Common myeloid progenitor, CD34-positive (primary cell): ENCODE measurements at regions not wholly inside any gene's neighbourhood (a gene's known extent, or its start where the extent isn't known, plus 50 kb on each side); places are given as distances from the start of the nearest gene placed in this dataset.
"Not testable (repeated sequence)": the region's sequence is repeated elsewhere in the genome, so short reads cannot be mapped to it uniquely, and the experiment has no call there.

Experiments
- CTCF ChIA-PET: fragments of 350-600 bp; sonication (Branson Sonifier 250); formaldehyde crosslinking; loops from one replicate; lab custom pipeline; 2021; ENCODE audit warnings: antibody characterized with exemption; lab: Charles Lee
- POLR2A ChIA-PET: fragments of 350-600 bp; sonication (Branson Sonifier 250); formaldehyde crosslinking; loops from one replicate; lab custom pipeline; 2021; ENCODE audit warnings: antibody characterized with exemption; lab: Charles Lee
- DNase-seq, 3 donors: peaks; one replicate each; pipeline versions ENCODE4 v3.0.0 to v3.0.0-alpha.2; 2013
- H3K27ac ChIP-seq, 2 experiments: 1 replicate in 1 of 2; 2 replicates in 1 of 2; pipeline ENCODE4 v1.7.0; 2013; ENCODE audit warnings: inconsistent platforms in 2 of 2, low read length in 2 of 2, mild to moderate bottlenecking in 2 of 2, low read depth in 1 of 2, moderate library complexity in 1 of 2; ENCODE audit not compliant: severe bottlenecking in 2 of 2, insufficient read depth in 1 of 2, poor library complexity in 1 of 2
- H3K27me3 ChIP-seq, 5 experiments: replicated peaks in 2 of 5; 1 replicate in 3 of 5; 2 replicates in 2 of 5; pipeline versions ENCODE4 v1.6.1 to v1.7.0; 2013; ENCODE audit warnings: low read length in 4 of 5, mild to moderate bottlenecking in 2 of 5, moderate library complexity in 2 of 5, inconsistent platforms in 1 of 5; ENCODE audit not compliant: insufficient read depth in 5 of 5, control insufficient read depth in 4 of 5
- H3K36me3 ChIP-seq, 4 experiments: 1 replicate in 2 of 4; 2 replicates in 2 of 4; pipeline versions ENCODE4 v1.6.1 to v1.7.0; 2013; ENCODE audit warnings: low read length in 3 of 4, control low read depth in 1 of 4, mild to moderate bottlenecking in 1 of 4; ENCODE audit not compliant: control insufficient read depth in 4 of 4, insufficient read depth in 4 of 4
- H3K4me1 ChIP-seq, 4 experiments: 1 replicate in 3 of 4; 2 replicates in 1 of 4; pipeline versions ENCODE4 v1.6.1 to v1.7.1; 2013; ENCODE audit warnings: low read length in 3 of 4, mild to moderate bottlenecking in 3 of 4, control low read depth in 1 of 4, inconsistent platforms in 1 of 4, moderate library complexity in 1 of 4; ENCODE audit not compliant: control insufficient read depth in 4 of 4, insufficient read depth in 4 of 4; ENCODE audit errors: control extremely low read depth in 1 of 4
- H3K4me3 ChIP-seq, 7 experiments: 1 replicate in 4 of 7; 2 replicates in 3 of 7; pipeline versions ENCODE4 v1.5.1 to v1.7.0; 2013; ENCODE audit warnings: mild to moderate bottlenecking in 7 of 7, low read length in 6 of 7, moderate library complexity in 6 of 7, inconsistent platforms in 2 of 7, low read depth in 2 of 7, control low read depth in 1 of 7; ENCODE audit not compliant: insufficient read depth in 4 of 7, control insufficient read depth in 1 of 7; ENCODE audit errors: extremely low read depth in 1 of 7
- H3K9me3 ChIP-seq, 5 experiments: 1 replicate in 4 of 5; 2 replicates in 1 of 5; pipeline versions ENCODE4 v1.6.1 to v1.7.1; 2013; ENCODE audit warnings: low read length in 4 of 5, mild to moderate bottlenecking in 2 of 5, inconsistent platforms in 1 of 5, low read depth in 1 of 5, moderate library complexity in 1 of 5; ENCODE audit not compliant: control insufficient read depth in 4 of 5, insufficient read depth in 2 of 5; ENCODE audit errors: control extremely low read depth in 1 of 5
- WGBS: methylation state at CpG from one replicate; pipeline ENCODE4 v1.1.5; 2013; ENCODE audit not compliant: insufficient coverage; 5-methylcytosine and 5-hydroxymethylcytosine counted together

DNA sequence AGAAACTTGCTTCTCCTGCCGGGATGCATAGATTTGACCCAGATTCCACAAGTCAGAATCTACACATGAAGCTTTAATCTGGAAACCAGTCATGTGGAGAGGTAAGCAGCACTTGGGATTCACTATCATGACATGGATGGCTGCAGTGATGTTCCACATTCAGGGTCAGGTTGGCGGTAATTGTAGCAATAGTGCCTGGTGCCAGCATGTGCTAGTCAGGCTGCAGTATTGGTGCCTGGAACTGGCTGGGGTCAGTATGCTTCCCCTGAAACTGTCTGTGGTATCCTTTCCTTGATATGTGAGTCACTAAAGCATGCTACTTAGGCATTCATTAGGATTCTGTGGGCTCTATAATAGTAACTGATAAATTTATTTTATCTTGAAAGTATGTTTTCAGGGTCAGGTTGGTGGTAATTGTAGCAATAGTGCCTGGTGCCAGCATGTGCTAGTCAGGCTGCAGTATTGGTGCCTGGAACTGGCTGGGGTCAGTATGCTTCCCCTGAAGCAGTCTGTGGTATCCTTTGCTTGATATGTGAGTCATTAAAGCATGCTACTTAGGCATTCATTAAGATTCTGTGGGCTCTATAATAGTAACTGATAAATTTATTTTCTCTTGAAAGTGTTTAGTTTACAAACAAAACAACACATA, 1439.2 kb downstream of the ZPLD1 start:
- CTCF ChIA-PET: no interaction called here
- WGBS: 100% methylated on average over 2 of the region's 2 CpGs
- POLR2A ChIA-PET: no interaction called here

DNA sequence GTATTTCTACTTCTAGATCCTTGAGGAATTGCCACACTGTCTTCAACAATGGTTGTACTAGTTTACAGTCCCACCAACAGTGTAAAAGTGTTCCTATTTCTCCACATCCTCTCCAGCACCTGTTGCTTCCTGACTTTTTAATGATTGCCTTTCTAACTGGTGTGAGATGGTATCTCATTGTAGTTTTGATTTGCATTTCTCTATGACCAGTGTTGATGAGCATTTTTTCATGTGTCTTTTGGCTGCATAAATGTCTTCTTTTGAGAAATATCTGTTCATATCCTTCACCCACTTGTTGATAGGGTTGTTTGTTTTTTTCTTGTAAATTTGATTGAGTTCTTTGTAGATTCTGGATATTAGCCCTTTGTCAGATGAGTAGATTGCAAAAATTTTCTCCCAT, 1447.0 kb downstream of the ZPLD1 start:
- not testable (repeated sequence) for H3K4me3 ChIP-seq

More for the DNA sequence above, 1439.2 kb downstream of the ZPLD1 start:
- no peak overlapping the region for H3K27ac ChIP-seq
- no peaks in the 10 kb centered on the region for H3K36me3 ChIP-seq
- no peak overlapping the region for H3K4me3 ChIP-seq
- no peaks in the 10 kb centered on the region for H3K27me3 ChIP-seq
- no peaks in the 10 kb centered on the region for H3K4me1 ChIP-seq
- no peak for DNase-seq
- H3K9me3 ChIP-seq: peaks cover 0 to 1% (median 0%) of the 10 kb centered on the region in 5 experiments

DNA sequence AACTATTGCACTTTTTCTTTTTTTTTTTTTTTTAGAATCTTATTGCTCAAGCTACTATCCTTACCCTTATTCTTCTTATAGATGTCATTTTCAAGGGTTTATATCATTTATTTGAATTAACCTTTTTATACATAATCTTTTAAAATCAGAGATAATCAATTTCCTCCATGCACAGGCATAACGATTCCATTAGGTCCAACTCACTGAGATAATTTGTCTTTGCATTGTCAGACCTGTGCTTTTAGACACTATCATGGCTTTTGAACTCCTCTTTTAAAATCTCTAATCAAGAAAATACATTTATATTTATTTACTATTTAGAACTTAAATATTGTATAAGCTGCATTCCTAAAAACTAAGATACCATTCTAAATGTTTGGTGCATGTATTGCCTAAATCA, 1454.9 kb downstream of the ZPLD1 start:
- no peaks in the 10 kb centered on the region for H3K9me3 ChIP-seq
- WGBS: 90% methylated on average over 1 of the region's 1 CpG
- no peak overlapping the region for H3K4me3 ChIP-seq
- no peak overlapping the region for H3K27ac ChIP-seq
- no peaks in the 10 kb centered on the region for H3K27me3 ChIP-seq
- POLR2A ChIA-PET: no interaction called here
- CTCF ChIA-PET: no interaction called here
- no peak for DNase-seq
- H3K4me1 ChIP-seq: no peaks in the 10 kb centered on the region
- H3K36me3 ChIP-seq: no peaks in the 10 kb centered on the region

More for the DNA sequence above, 1447.0 kb downstream of the ZPLD1 start:
- H3K4me1 ChIP-seq, DNase-seq, H3K27me3 ChIP-seq, H3K27ac ChIP-seq, CTCF ChIA-PET, POLR2A ChIA-PET, H3K36me3 ChIP-seq, H3K9me3 ChIP-seq: not testable (repeated sequence)

DNA sequence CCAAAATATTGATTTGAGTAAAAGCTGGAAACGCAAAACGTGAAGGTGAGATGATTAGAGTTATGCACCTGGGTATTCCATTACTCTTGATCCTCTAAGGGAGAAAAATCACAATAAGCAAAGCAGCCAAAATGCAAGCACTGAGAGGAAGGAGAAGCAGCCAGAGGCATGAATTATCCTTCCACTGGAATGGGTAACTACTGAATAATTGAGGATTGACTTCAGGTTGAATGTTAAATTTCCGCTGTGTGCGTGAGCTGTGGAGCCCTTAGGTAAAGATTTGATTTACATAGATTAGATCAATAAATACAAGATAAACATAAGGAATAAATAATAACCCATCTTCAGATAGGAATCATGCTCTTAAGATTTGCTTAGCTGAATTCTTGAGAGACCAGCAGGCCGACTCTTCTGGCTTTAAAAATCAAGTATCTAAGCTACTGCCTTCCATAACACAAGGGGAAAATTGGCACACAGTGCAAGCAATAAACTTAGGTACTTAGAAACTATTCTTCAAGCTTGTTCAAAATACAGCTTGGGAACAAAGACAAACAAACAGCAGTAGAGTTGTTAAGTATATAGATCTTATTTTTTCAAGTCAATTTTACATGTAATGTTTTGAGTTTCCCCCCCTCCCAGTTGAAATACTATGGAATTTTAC, 1459.5 kb downstream of the ZPLD1 start:
- 96% methylated on average over 3 of the region's 5 CpGs for WGBS
- Histone ChIP-seq H3K27me3 (no peaks in the 10 kb centered on the region), H3K4me1 (no peaks in the 10 kb centered on the region), H3K36me3 (no peaks in the 10 kb centered on the region), H3K27ac (no peak overlapping the region), H3K4me3 (no peak overlapping the region), H3K9me3 (no peaks in the 10 kb centered on the region)
- DNase-seq: no peak
- CTCF ChIA-PET: no interaction called here
- POLR2A ChIA-PET: no interaction called here

DNA sequence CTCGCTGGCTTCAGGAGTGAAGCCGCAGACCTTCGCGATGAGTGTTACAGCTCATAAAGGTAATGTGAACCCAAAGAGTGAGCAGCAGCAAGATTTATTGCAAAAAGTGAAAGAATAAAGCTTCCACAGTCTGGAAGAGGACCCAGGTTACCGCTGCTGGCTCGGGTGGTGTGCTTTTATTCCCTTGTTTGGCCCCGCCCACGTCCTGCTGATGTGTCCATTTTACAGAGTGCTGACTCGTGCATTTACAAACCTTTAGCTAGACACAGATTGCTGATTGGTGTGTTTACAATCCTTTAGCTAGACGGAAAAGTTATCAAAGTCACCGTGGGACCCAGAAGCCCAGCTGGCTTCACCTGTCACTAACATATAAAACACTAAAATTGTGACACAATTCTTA, 1464.5 kb downstream of the ZPLD1 start:
- ChIA-PET CTCF (no interaction called here), POLR2A (no interaction called here)
- Histone ChIP-seq H3K27ac (no peak overlapping the region), H3K36me3 (no peaks in the 10 kb centered on the region), H3K27me3 (no peaks in the 10 kb centered on the region), H3K4me3 (no peak overlapping the region), H3K9me3 (no peaks in the 10 kb centered on the region), H3K4me1 (no peaks in the 10 kb centered on the region)
- DNase-seq: no peak
- WGBS: 90% methylated on average over 6 of the region's 11 CpGs

DNA sequence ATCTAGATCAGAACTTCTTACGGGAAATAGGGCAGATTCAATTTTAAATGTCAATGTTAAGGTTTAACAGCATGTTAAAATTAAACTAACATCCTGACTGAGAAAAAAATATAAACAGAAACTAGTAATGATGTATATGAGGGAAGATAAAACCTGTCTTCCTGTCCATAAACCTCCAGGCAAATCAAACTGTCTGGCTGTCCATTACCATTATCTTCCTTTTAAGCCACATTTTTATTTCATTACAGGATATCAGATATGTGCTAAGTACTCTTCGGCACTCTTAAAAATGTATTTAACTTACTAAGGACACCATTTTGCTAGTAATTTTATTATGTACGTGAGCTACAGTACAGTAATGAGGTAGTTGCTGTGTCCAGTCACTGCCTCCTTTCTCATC, 1461.7 kb upstream of the ALCAM start:
- Histone ChIP-seq H3K9me3 (no peaks in the 10 kb centered on the region), H3K36me3 (no peaks in the 10 kb centered on the region), H3K4me1 (no peaks in the 10 kb centered on the region), H3K27me3 (no peaks in the 10 kb centered on the region), H3K4me3 (no peak overlapping the region), H3K27ac (no peak overlapping the region)
- no peak for DNase-seq
- no CpG with 5 or more reads among the region's 3 CpGs for WGBS
- ChIA-PET CTCF (no interaction called here), POLR2A (no interaction called here)

DNA sequence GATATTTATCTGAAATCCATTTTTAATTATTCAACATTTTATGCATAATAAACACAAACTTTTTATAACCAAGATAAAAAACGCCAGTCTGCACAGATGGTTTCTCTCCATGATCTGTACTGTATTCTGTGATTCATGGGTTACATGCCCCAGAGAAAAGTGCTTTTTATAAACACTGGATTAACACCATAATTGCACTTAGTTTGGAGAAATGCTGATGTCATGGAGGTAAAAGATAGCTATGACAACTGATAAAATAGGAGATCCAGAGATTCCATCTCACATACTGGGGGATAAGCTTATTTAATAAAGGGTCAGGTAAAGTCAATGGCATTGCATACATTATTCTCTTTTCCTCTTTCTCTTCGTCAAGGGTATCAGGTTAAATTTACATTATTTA, 1460.4 kb upstream of the ALCAM start:
- DNase-seq: no peak
- no peak overlapping the region for H3K27ac ChIP-seq
- 100% methylated on average over 1 of the region's 2 CpGs for WGBS
- POLR2A ChIA-PET: no interaction called here
- CTCF ChIA-PET: no interaction called here
- no peak overlapping the region for H3K4me3 ChIP-seq
- H3K36me3 ChIP-seq: no peaks in the 10 kb centered on the region
- no peaks in the 10 kb centered on the region for H3K9me3 ChIP-seq
- no peaks in the 10 kb centered on the region for H3K27me3 ChIP-seq
- no peaks in the 10 kb centered on the region for H3K4me1 ChIP-seq
